HG03342 (cell line): ENCODE measurements at regions not wholly inside any gene's neighbourhood (a gene's known extent, or its start where the extent isn't known, plus 50 kb on each side); places are given as distances from the start of the nearest gene placed in this dataset.
"Not testable (repeated sequence)": the region's sequence is repeated elsewhere in the genome, so short reads cannot be mapped to it uniquely, and the experiment has no call there.

Experiments used
- ATAC-seq: cut with Tn5 transposase; IDR thresholded peaks from one replicate; pipeline ENCODE4 v1.9.1; 2021; ENCODE audit warnings: mild to moderate bottlenecking, moderate library complexity; ENCODE audit not compliant: unreplicated experiment

GRCh38 chr3:39651993-39652739, 157.2 kb upstream of the MYRIP start:
- no peak for ATAC-seq

GRCh38 chr3:39655718-39656117, 153.7 kb upstream of the MYRIP start:
- ATAC-seq = not testable (repeated sequence)

- no peak for ATAC-seq
Observed at GRCh38 chr3:39657075-39657474, 152.3 kb upstream of the MYRIP start.

- ATAC-seq = no peak
Observed at GRCh38 chr3:39657775-39658174, 151.6 kb upstream of the MYRIP start.

- no peak for ATAC-seq
Observed at GRCh38 chr3:39664931-39665330, 144.5 kb upstream of the MYRIP start.

GRCh38 chr3:39665441-39665840, 144.0 kb upstream of the MYRIP start:
- no peak for ATAC-seq

GRCh38 chr3:39668420-39668819, 141.0 kb upstream of the MYRIP start:
- peak; percentile 87 for ATAC-seq

- no peak for ATAC-seq
Observed at GRCh38 chr3:39671116-39671515, 138.3 kb upstream of the MYRIP start.

GRCh38 chr3:39671600-39671999, 137.8 kb upstream of the MYRIP start:
- ATAC-seq = no peak

GRCh38 chr3:39705351-39705900, 104.0 kb upstream of the MYRIP start:
- no peak for ATAC-seq

GRCh38 chr3:39707314-39707909, 102.0 kb upstream of the MYRIP start:
- peak; percentile 77 for ATAC-seq

GRCh38 chr3:39712413-39713048, 96.9 kb upstream of the MYRIP start:
- ATAC-seq = no peak

GRCh38 chr3:39713341-39713740, 96.1 kb upstream of the MYRIP start:
- ATAC-seq = not testable (repeated sequence)

- no peak for ATAC-seq
Observed at GRCh38 chr3:39716849-39717248, 92.6 kb upstream of the MYRIP start.

- no peak for ATAC-seq
Observed at GRCh38 chr3:39718674-39719595, 90.5 kb upstream of the MYRIP start.

GRCh38 chr3:39721076-39721475, 88.3 kb upstream of the MYRIP start:
- no peak for ATAC-seq

GRCh38 chr3:39724233-39724846, 85.1 kb upstream of the MYRIP start:
- ATAC-seq = no peak

GRCh38 chr3:39725321-39725720, 84.1 kb upstream of the MYRIP start:
- ATAC-seq = no peak

GRCh38 chr3:39727415-39727814, 82.0 kb upstream of the MYRIP start:
- no peak for ATAC-seq

GRCh38 chr3:39733804-39734203, 75.6 kb upstream of the MYRIP start:
- no peak for ATAC-seq
